ENCODE measurements at regions not wholly inside any gene's neighbourhood (a gene's known extent, or its start where the extent isn't known, plus 50 kb on each side); places are given as distances from the start of the nearest gene placed in this dataset.
A peak's percentile ranks its signal among the peaks of the same experiment; 100 is the strongest.
"Not testable (repeated sequence)": the region's sequence is repeated elsewhere in the genome, so short reads cannot be mapped to it uniquely, and the experiment has no call there.

GRCh38 chr4:64807821-64808220 is 398.6 kb upstream of the TECRL start:
- Histone ChIP-seq H3K36me3 (no peaks in the 10 kb centered on the region), H3K4me3 (no peak overlapping the region), H3K27me3 (no peaks in the 10 kb centered on the region), H3K9me3 (no peaks in the 10 kb centered on the region)
- DNase-seq, result no peak

- Histone ChIP-seq H3K4me3 (no peak overlapping the region), H3K9me3 (no peaks in the 10 kb centered on the region), H3K27me3 (no peaks in the 10 kb centered on the region), H3K36me3 (no peaks in the 10 kb centered on the region)
- DNase-seq, result no peak
Measured at GRCh38 chr4:64799751-64800150, 390.5 kb upstream of the TECRL start.

- not testable (repeated sequence) for H3K27me3 ChIP-seq, H3K36me3 ChIP-seq, H3K9me3 ChIP-seq, H3K4me3 ChIP-seq, DNase-seq
Measured at GRCh38 chr4:64798828-64799227, 389.6 kb upstream of the TECRL start.

GRCh38 chr4:64796581-64796980 is 387.3 kb upstream of the TECRL start:
- Histone ChIP-seq H3K36me3 (no peaks in the 10 kb centered on the region), H3K4me3 (no peak overlapping the region), H3K9me3 (no peaks in the 10 kb centered on the region)

GRCh38 chr4:64784125-64784524 is 374.9 kb upstream of the TECRL start:
- H3K9me3 ChIP-seq, result no peaks in the 10 kb centered on the region
- no peaks in the 10 kb centered on the region for H3K36me3 ChIP-seq
- DNase-seq, result peak; percentile 1
- H3K4me3 ChIP-seq, result no peak overlapping the region
- no peaks in the 10 kb centered on the region for H3K27me3 ChIP-seq

More at GRCh38 chr4:64796581-64796980, 387.3 kb upstream of the TECRL start:
- no peak for DNase-seq
- no peaks in the 10 kb centered on the region for H3K27me3 ChIP-seq

GRCh38 chr4:64781737-64782326 is 372.6 kb upstream of the TECRL start:
- no peaks in the 10 kb centered on the region for H3K9me3 ChIP-seq
- H3K36me3 ChIP-seq, result no peaks in the 10 kb centered on the region
- H3K4me3 ChIP-seq, result no peak overlapping the region
- DNase-seq, result no peak
- no peaks in the 10 kb centered on the region for H3K27me3 ChIP-seq

- Histone ChIP-seq H3K27me3 (no peaks in the 10 kb centered on the region), H3K9me3 (no peaks in the 10 kb centered on the region), H3K4me3 (no peak overlapping the region), H3K36me3 (no peaks in the 10 kb centered on the region)
- DNase-seq, result no peak
Measured at GRCh38 chr4:64780664-64781063, 371.4 kb upstream of the TECRL start.

GRCh38 chr4:64777286-64777685 is 368.0 kb upstream of the TECRL start:
- H3K27me3 ChIP-seq, result no peaks in the 10 kb centered on the region
- H3K4me3 ChIP-seq, result no peak overlapping the region
- no peaks in the 10 kb centered on the region for H3K36me3 ChIP-seq
- no peaks in the 10 kb centered on the region for H3K9me3 ChIP-seq
- DNase-seq, result no peak

GRCh38 chr4:64776820-64777219 is 367.6 kb upstream of the TECRL start:
- H3K36me3 ChIP-seq, result no peaks in the 10 kb centered on the region

GRCh38 chr4:64774626-64775025 is 365.4 kb upstream of the TECRL start:
- DNase-seq, result no peak
- no peaks in the 10 kb centered on the region for H3K9me3 ChIP-seq
- H3K4me3 ChIP-seq, result no peak overlapping the region
- no peaks in the 10 kb centered on the region for H3K36me3 ChIP-seq
- no peaks in the 10 kb centered on the region for H3K27me3 ChIP-seq

More at GRCh38 chr4:64776820-64777219, 367.6 kb upstream of the TECRL start:
- DNase-seq, result no peak
- no peaks in the 10 kb centered on the region for H3K27me3 ChIP-seq
- H3K4me3 ChIP-seq, result no peak overlapping the region
- H3K9me3 ChIP-seq, result no peaks in the 10 kb centered on the region

- no peak overlapping the region for H3K4me3 ChIP-seq
- no peak for DNase-seq
- no peaks in the 10 kb centered on the region for H3K36me3 ChIP-seq
- H3K27me3 ChIP-seq, result no peaks in the 10 kb centered on the region
- no peaks in the 10 kb centered on the region for H3K9me3 ChIP-seq
Measured at GRCh38 chr4:64771149-64771548, 361.9 kb upstream of the TECRL start.

- no peaks in the 10 kb centered on the region for H3K9me3 ChIP-seq
- H3K4me3 ChIP-seq, result no peak overlapping the region
- no peak for DNase-seq
- no peaks in the 10 kb centered on the region for H3K36me3 ChIP-seq
- H3K27me3 ChIP-seq, result no peaks in the 10 kb centered on the region
Measured at GRCh38 chr4:64767547-64767946, 358.3 kb upstream of the TECRL start.

GRCh38 chr4:64766565-64766964 is 357.3 kb upstream of the TECRL start:
- H3K27me3 ChIP-seq, result no peaks in the 10 kb centered on the region
- H3K9me3 ChIP-seq, result no peaks in the 10 kb centered on the region
- no peak for DNase-seq
- H3K36me3 ChIP-seq, result no peaks in the 10 kb centered on the region
- no peak overlapping the region for H3K4me3 ChIP-seq

GRCh38 chr4:64756016-64756415 is 346.8 kb upstream of the TECRL start:
- no peaks in the 10 kb centered on the region for H3K27me3 ChIP-seq
- H3K36me3 ChIP-seq, result no peaks in the 10 kb centered on the region
- DNase-seq, result no peak
- no peaks in the 10 kb centered on the region for H3K9me3 ChIP-seq
- H3K4me3 ChIP-seq, result no peak overlapping the region

GRCh38 chr4:64747919-64748715 is 338.9 kb upstream of the TECRL start:
- Histone ChIP-seq H3K9me3 (no peaks in the 10 kb centered on the region), H3K36me3 (no peaks in the 10 kb centered on the region), H3K27me3 (no peaks in the 10 kb centered on the region), H3K4me3 (no peak overlapping the region)
- no peak for DNase-seq

- Histone ChIP-seq H3K27me3 (no peaks in the 10 kb centered on the region), H3K9me3 (peaks cover 5% of the 10 kb centered on the region; the same call in 1 of the 2 replicates), H3K4me3 (no peak overlapping the region), H3K36me3 (no peaks in the 10 kb centered on the region)
- DNase-seq, result no peak
Measured at GRCh38 chr4:64738240-64738639, 329.0 kb upstream of the TECRL start.

GRCh38 chr4:64737854-64738138 is 328.5 kb upstream of the TECRL start:
- H3K4me3 ChIP-seq, H3K27me3 ChIP-seq, H3K9me3 ChIP-seq, H3K36me3 ChIP-seq, DNase-seq: not testable (repeated sequence)
